ENCODE measurements at regions not wholly inside any gene's neighbourhood (a gene's known extent, or its start where the extent isn't known, plus 50 kb on each side); places are given as distances from the start of the nearest gene placed in this dataset.

DNA sequence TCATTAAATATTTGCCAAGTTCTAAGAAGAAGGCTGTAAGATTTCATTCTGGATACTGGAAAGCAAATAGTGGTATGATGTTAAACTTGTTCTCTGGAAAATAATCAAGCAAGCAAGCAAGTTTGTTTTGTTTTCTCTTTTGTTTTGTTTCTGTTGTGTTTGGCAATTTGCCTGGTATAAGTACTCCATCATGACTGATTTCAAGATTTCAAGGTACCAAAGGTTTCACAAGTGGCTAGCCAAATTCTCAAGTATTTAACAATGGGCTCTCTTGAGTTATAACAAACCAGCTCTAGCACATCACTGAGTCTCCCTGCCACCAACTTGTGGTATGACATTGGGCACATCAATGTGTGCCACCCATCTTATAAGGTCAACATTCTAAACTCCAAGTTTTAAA lies 151.7 kb upstream of the IGFBP3 start:
- ChIA-PET CTCF (ENCODE audit: unreplicated experiment) (no interaction called here), POLR2A (interaction anchor here (0.7 kb wide), 1 partner anchor 45 kb away, joined by 3 read pairs; no protein-coding TSS in a partner anchor)
- no peak overlapping the region for H3K4me2 ChIP-seq (ENCODE audit: low read length)
- no peak overlapping the region for H2AFZ ChIP-seq (ENCODE audit: low read length)
- no peaks in the 10 kb centered on the region for H3K36me3 ChIP-seq (ENCODE audit: insufficient read depth, low read length)
- intact Hi-C loops (cut with micrococcal nuclease; ENCODE audit: unreplicated experiment) = no loop called here
- BruUV-seq (replicated peaks) = no TSS peak
- no peak for TF ChIP-seq CTCF (conservative IDR thresholded peaks at IDR 0.05; ENCODE audit: low read length)
- no peak for TF ChIP-seq EZH2phosphoT487 (IDR thresholded peaks at IDR 0.05; ENCODE audit: borderline replicate concordance, low read depth, low read length)
- no peaks in the 10 kb centered on the region for H3K9me3 ChIP-seq (ENCODE audit: low read length)
- no peaks in the 10 kb centered on the region for H3K4me1 ChIP-seq (ENCODE audit: insufficient read depth, low read length, poor library complexity, severe bottlenecking)
- H3K79me2 ChIP-seq (ENCODE audit: insufficient read depth, low read depth, low read length) = no peaks in the 10 kb centered on the region
- no peak overlapping the region for H3K4me3 ChIP-seq (ENCODE audit: low read depth, low read length, poor library complexity, severe bottlenecking)
- H3K9me2 ChIP-seq (ENCODE audit: insufficient read depth, low read length) = no peaks in the 10 kb centered on the region
- H4K20me1 ChIP-seq (ENCODE audit: insufficient read depth, low read length) = no peaks in the 10 kb centered on the region; the same call in 1 of the 2 replicates
- no peak overlapping the region for H3K27ac ChIP-seq (ENCODE audit: low read depth, low read length, poor library complexity, severe bottlenecking)
- DNase-seq (ENCODE audit: low spot score) = no peak

- ChIA-PET POLR2A (no interaction called here), CTCF (ENCODE audit: unreplicated experiment) (no interaction called here)
- no peaks in the 10 kb centered on the region for H3K9me2 ChIP-seq (ENCODE audit: insufficient read depth, low read length)
- no peaks in the 10 kb centered on the region for H3K79me2 ChIP-seq (ENCODE audit: insufficient read depth, low read depth, low read length)
- H3K27ac ChIP-seq (ENCODE audit: low read depth, low read length, poor library complexity, severe bottlenecking) = no peak overlapping the region
- BruUV-seq (replicated peaks) = no TSS peak
- DNase-seq (ENCODE audit: low spot score) = no peak
- TF ChIP-seq EZH2phosphoT487 (IDR thresholded peaks at IDR 0.05; ENCODE audit: borderline replicate concordance, low read depth, low read length) (no peak), CTCF (conservative IDR thresholded peaks at IDR 0.05; ENCODE audit: low read length) (no peak)
- H2AFZ ChIP-seq (ENCODE audit: low read length) = no peak overlapping the region
- H4K20me1 ChIP-seq (ENCODE audit: insufficient read depth, low read length) = no peaks in the 10 kb centered on the region; the same call in 1 of the 2 replicates
- intact Hi-C loops (cut with micrococcal nuclease; ENCODE audit: unreplicated experiment) = no loop called here
- no peaks in the 10 kb centered on the region for H3K4me1 ChIP-seq (ENCODE audit: insufficient read depth, low read length, poor library complexity, severe bottlenecking)
- H3K4me3 ChIP-seq (ENCODE audit: low read depth, low read length, poor library complexity, severe bottlenecking) = no peak overlapping the region
- no peaks in the 10 kb centered on the region for H3K36me3 ChIP-seq (ENCODE audit: insufficient read depth, low read length)
- H3K4me2 ChIP-seq (ENCODE audit: low read length) = no peak overlapping the region
- H3K9me3 ChIP-seq (ENCODE audit: low read length) = no peaks in the 10 kb centered on the region
Observed at GRCh38 chr7:46071601-46072000, 150.5 kb upstream of the IGFBP3 start.

- CTCF ChIA-PET (ENCODE audit: unreplicated experiment) = no interaction called here
- intact Hi-C loops (cut with micrococcal nuclease; ENCODE audit: unreplicated experiment) = no loop called here
- BruUV-seq (replicated peaks) = no TSS peak
- no peak overlapping the region for H3K4me3 ChIP-seq (ENCODE audit: low read depth, low read length, poor library complexity, severe bottlenecking)
- no peaks in the 10 kb centered on the region for H3K79me2 ChIP-seq (ENCODE audit: insufficient read depth, low read depth, low read length)
- no peak overlapping the region for H3K4me2 ChIP-seq (ENCODE audit: low read length)
- H2AFZ ChIP-seq (ENCODE audit: low read length) = no peak overlapping the region
- no peaks in the 10 kb centered on the region for H3K9me2 ChIP-seq (ENCODE audit: insufficient read depth, low read length)
- POLR2A ChIA-PET = no interaction called here
- no peaks in the 10 kb centered on the region; the same call in 1 of the 2 replicates for H4K20me1 ChIP-seq (ENCODE audit: insufficient read depth, low read length)
- no peak for TF ChIP-seq CTCF (conservative IDR thresholded peaks at IDR 0.05; ENCODE audit: low read length)
- no peak for TF ChIP-seq EZH2phosphoT487 (IDR thresholded peaks at IDR 0.05; ENCODE audit: borderline replicate concordance, low read depth, low read length)
- H3K4me1 ChIP-seq (ENCODE audit: insufficient read depth, low read length, poor library complexity, severe bottlenecking) = no peaks in the 10 kb centered on the region
- H3K36me3 ChIP-seq (ENCODE audit: insufficient read depth, low read length) = no peaks in the 10 kb centered on the region
- H3K9me3 ChIP-seq (ENCODE audit: low read length) = no peaks in the 10 kb centered on the region
- DNase-seq (ENCODE audit: low spot score) = no peak
- H3K27ac ChIP-seq (ENCODE audit: low read depth, low read length, poor library complexity, severe bottlenecking) = no peak overlapping the region
Observed at GRCh38 chr7:46071076-46071475, 150.0 kb upstream of the IGFBP3 start.
